Neuron (in vitro differentiated cells): ENCODE measurements at regions not wholly inside any gene's neighbourhood (a gene's known extent, or its start where the extent isn't known, plus 50 kb on each side); places are given as distances from the start of the nearest gene placed in this dataset.

Experiments
- H2AFZ ChIP-seq: one replicate; pipeline ENCODE4 v1.6.1; 2013; ENCODE audit warnings: low read depth, mild to moderate bottlenecking, inconsistent platforms, low read length, moderate library complexity
- H3K27me3 ChIP-seq: one replicate; pipeline ENCODE4 v1.6.1; 2013; ENCODE audit warnings: low read length; ENCODE audit not compliant: insufficient read depth
- H3K36me3 ChIP-seq: one replicate; pipeline ENCODE4 v1.6.1; 2013; ENCODE audit warnings: low read length; ENCODE audit not compliant: insufficient read depth
- H3K4me1 ChIP-seq: one replicate; pipeline ENCODE4 v1.6.1; 2013; ENCODE audit warnings: low read length; ENCODE audit not compliant: insufficient read depth
- H3K4me3 ChIP-seq: 2 replicates; pipeline ENCODE4 v1.5.1; 2013; ENCODE audit warnings: mild to moderate bottlenecking, low read length, moderate library complexity
- H3K9me3 ChIP-seq: one replicate; pipeline ENCODE4 v1.6.1; 2013; ENCODE audit warnings: low read length

GRCh38 chr6:169064194-169064593, 189.5 kb downstream of the THBS2 start:
- H2AFZ ChIP-seq: no peak overlapping the region
- no peak overlapping the region for H3K4me3 ChIP-seq
- no peaks in the 10 kb centered on the region for H3K27me3 ChIP-seq
- no peaks in the 10 kb centered on the region for H3K36me3 ChIP-seq
- no peaks in the 10 kb centered on the region for H3K9me3 ChIP-seq
- H3K4me1 ChIP-seq: no peaks in the 10 kb centered on the region

DNA sequence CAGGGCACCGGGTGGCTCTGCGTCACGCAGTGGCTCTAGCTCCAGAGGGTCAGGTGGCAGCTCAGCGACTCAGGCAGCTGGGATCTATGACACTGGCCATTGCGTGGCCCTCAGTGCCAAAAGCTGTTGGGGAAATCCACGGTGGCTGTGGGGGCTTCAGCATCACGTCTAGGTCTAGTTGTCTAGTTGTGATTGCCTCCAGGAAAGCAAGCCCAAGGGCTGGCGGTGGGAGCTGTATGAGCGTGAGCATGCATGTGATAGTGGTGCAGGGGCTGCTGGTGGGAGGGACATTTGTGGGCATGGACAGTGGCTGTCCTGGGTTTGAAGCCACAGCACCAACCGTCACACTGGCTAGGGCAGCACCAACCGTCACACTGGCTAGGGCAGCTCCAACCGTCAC, 191.4 kb downstream of the THBS2 start:
- no peaks in the 10 kb centered on the region for H3K4me1 ChIP-seq
- no peak overlapping the region for H2AFZ ChIP-seq
- no peak overlapping the region for H3K4me3 ChIP-seq
- no peaks in the 10 kb centered on the region for H3K9me3 ChIP-seq
- H3K36me3 ChIP-seq: no peaks in the 10 kb centered on the region
- no peaks in the 10 kb centered on the region for H3K27me3 ChIP-seq

DNA sequence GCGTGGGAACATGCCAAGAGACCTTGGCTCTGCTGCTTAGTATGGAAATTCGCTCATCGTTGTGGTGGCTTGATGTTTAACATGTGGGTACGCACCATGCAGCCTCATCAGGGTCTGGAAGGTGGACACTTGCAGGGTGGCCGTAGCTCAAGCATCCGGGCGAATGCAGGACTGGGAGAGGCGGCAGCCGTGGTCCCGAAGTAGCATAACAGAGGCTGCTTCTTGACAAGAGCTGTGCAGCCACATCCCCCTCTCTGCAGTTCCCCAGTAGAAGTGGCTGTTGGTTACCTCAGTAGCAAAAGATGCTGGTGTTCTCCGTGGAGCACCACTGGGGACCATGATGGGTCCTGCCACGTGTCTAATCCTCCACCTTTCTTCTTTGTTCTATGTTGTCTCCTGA, 195.0 kb downstream of the THBS2 start:
- H3K36me3 ChIP-seq: no peaks in the 10 kb centered on the region
- no peak overlapping the region for H3K4me3 ChIP-seq
- H3K27me3 ChIP-seq: no peaks in the 10 kb centered on the region
- no peaks in the 10 kb centered on the region for H3K9me3 ChIP-seq
- no peaks in the 10 kb centered on the region for H3K4me1 ChIP-seq
- H2AFZ ChIP-seq: no peak overlapping the region

- Histone ChIP-seq H3K4me3 (no peak overlapping the region), H3K4me1 (no peaks in the 10 kb centered on the region), H3K9me3 (no peaks in the 10 kb centered on the region), H2AFZ (no peak overlapping the region), H3K36me3 (no peaks in the 10 kb centered on the region), H3K27me3 (no peaks in the 10 kb centered on the region)
Observed at GRCh38 chr6:169052462-169052861, 201.2 kb downstream of the THBS2 start.

GRCh38 chr6:169051371-169051770, 202.3 kb downstream of the THBS2 start:
- H3K27me3 ChIP-seq: no peaks in the 10 kb centered on the region
- no peaks in the 10 kb centered on the region for H3K4me1 ChIP-seq
- H3K9me3 ChIP-seq: no peaks in the 10 kb centered on the region
- H3K4me3 ChIP-seq: no peak overlapping the region
- H2AFZ ChIP-seq: no peak overlapping the region
- no peaks in the 10 kb centered on the region for H3K36me3 ChIP-seq

GRCh38 chr6:169048865-169049205, 204.8 kb downstream of the THBS2 start:
- Histone ChIP-seq H3K36me3 (no peaks in the 10 kb centered on the region), H3K9me3 (no peaks in the 10 kb centered on the region), H3K27me3 (no peaks in the 10 kb centered on the region), H3K4me1 (no peaks in the 10 kb centered on the region), H3K4me3 (no peak overlapping the region), H2AFZ (no peak overlapping the region)

GRCh38 chr6:169048185-169048864, 205.3 kb downstream of the THBS2 start:
- Histone ChIP-seq H3K4me1 (no peaks in the 10 kb centered on the region), H3K4me3 (no peak overlapping the region), H2AFZ (no peak overlapping the region), H3K36me3 (no peaks in the 10 kb centered on the region), H3K9me3 (no peaks in the 10 kb centered on the region), H3K27me3 (no peaks in the 10 kb centered on the region)

GRCh38 chr6:169047345-169047744, 206.3 kb downstream of the THBS2 start:
- Histone ChIP-seq H3K27me3 (no peaks in the 10 kb centered on the region), H3K9me3 (no peaks in the 10 kb centered on the region), H2AFZ (no peak overlapping the region), H3K4me3 (no peak overlapping the region), H3K36me3 (no peaks in the 10 kb centered on the region), H3K4me1 (no peaks in the 10 kb centered on the region)

DNA sequence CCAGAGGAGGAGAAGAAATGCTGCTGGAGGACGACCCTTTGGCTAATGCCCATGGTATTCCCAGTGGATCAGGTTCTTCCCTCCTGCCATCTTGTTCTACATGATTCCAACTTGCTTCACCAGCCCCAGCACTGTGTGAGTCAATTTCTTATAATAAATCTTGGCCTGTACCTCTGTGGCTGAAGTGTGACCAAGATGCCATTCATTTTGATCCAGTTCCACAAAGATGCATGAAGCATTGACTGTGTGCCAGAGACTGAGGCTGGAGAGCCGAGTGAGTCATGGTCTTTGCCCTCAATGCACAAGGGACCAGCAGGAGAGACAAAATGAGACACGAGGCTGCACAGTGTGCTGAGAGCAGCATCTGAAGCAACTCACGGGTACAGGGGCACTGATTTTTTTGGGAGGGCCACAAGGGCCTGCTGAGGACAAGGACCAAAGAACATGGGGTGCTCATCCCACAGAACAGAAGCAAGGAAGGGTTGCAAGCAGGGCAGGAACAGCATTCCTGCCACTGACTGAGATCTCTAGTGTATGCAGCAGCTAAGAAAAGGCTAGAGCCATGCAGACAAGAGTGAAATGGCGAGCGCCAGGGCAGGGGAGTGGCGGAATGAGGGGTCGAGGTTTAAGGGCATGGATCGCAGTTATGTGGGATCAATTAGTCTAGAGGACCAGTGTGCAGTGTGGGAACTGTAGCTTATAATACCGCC, 207.0 kb downstream of the THBS2 start:
- no peaks in the 10 kb centered on the region for H3K4me1 ChIP-seq
- H3K9me3 ChIP-seq: no peaks in the 10 kb centered on the region
- no peaks in the 10 kb centered on the region for H3K36me3 ChIP-seq
- no peaks in the 10 kb centered on the region for H3K27me3 ChIP-seq
- no peak overlapping the region for H2AFZ ChIP-seq
- no peak overlapping the region for H3K4me3 ChIP-seq

DNA sequence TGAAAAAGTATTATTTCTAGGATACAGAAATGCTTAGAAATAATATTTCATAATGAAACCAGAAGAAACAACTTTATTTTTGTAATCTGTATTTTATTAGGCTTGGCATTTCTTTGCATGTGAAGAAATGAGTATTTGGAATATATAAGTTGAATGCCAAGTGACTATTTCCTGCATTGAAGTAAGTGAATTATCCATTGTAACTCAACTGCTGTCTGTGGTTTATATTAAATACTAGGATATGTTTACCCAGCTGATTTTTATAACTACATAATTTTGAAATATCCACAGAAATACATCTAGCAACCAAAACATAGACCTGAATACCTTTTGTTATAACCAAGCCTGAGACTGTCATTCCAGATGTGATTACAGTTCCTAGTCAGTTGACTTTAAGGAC, 207.6 kb downstream of the THBS2 start:
- H3K4me3 ChIP-seq: no peak overlapping the region
- no peaks in the 10 kb centered on the region for H3K9me3 ChIP-seq
- no peaks in the 10 kb centered on the region for H3K36me3 ChIP-seq
- H2AFZ ChIP-seq: no peak overlapping the region
- no peaks in the 10 kb centered on the region for H3K27me3 ChIP-seq
- no peaks in the 10 kb centered on the region for H3K4me1 ChIP-seq

DNA sequence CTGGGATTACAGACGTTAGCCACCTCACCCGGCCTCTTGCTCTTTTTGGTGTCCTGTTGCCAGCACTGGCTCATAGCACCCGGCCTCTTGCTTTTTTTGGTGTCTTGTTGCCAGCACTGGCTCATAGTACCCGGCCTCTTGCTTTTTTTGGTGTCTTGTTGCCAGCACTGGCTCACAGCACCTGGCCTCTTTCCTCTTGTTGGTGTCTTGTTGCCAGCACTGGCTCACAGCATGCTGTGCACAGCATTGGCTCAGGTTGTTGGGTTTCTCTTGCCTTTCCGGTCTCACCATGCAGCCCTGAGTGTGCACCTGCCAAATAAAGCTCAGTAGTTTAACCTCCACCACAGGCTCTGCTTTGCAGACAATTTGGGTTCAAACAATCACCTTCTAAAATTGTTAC, 208.2 kb downstream of the THBS2 start:
- Histone ChIP-seq H3K9me3 (no peaks in the 10 kb centered on the region), H2AFZ (no peak overlapping the region), H3K27me3 (no peaks in the 10 kb centered on the region), H3K4me1 (no peaks in the 10 kb centered on the region), H3K36me3 (no peaks in the 10 kb centered on the region), H3K4me3 (no peak overlapping the region)

- H3K36me3 ChIP-seq: no peaks in the 10 kb centered on the region
- H3K4me1 ChIP-seq: no peaks in the 10 kb centered on the region
- no peaks in the 10 kb centered on the region for H3K9me3 ChIP-seq
- no peaks in the 10 kb centered on the region for H3K27me3 ChIP-seq
- H3K4me3 ChIP-seq: no peak overlapping the region
- H2AFZ ChIP-seq: no peak overlapping the region
Observed at GRCh38 chr6:169044381-169045230, 209.0 kb downstream of the THBS2 start.

DNA sequence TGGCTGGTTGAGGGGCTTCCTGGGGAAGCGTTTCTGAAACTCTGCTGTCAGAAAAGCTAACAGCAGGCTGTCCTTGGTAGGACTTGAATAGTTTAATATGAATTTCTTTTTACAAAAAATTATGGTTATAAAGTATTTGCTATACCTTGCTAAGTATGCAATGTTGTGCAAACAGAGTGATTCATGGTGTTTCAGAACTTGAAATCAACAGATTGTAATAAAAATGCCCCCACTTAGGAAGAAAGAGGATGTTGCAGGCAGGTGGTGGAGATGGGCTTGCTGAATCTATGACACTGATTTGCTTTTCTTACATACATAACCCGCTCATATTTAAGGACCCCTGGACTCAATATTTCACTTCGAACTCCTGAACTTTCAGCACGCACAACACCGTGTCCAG, 211.6 kb downstream of the THBS2 start:
- H3K27me3 ChIP-seq: no peaks in the 10 kb centered on the region
- no peak overlapping the region for H2AFZ ChIP-seq
- H3K4me3 ChIP-seq: no peak overlapping the region
- H3K4me1 ChIP-seq: no peaks in the 10 kb centered on the region
- H3K9me3 ChIP-seq: no peaks in the 10 kb centered on the region
- H3K36me3 ChIP-seq: no peaks in the 10 kb centered on the region
